Loucy (cell line): ENCODE measurements at regions not wholly inside any gene's neighbourhood (a gene's known extent, or its start where the extent isn't known, plus 50 kb on each side); places are given as distances from the start of the nearest gene placed in this dataset.
"Not testable (repeated sequence)": the region's sequence is repeated elsewhere in the genome, so short reads cannot be mapped to it uniquely, and the experiment has no call there.

Experiments used
- H2AFZ ChIP-seq: fragments of 200-600 bp; sonication (generic); 2 replicates; pipeline ENCODE4 v1.6.0; 2016; ENCODE audit warnings: antibody characterized with exemption, mild to moderate bottlenecking, low read length, moderate library complexity
- H3F3A ChIP-seq: fragments of 200-600 bp; 2 replicates; pipeline ENCODE4 v1.6.0; 2016; ENCODE audit warnings: antibody characterized with exemption, low read depth, mild to moderate bottlenecking
- H3K27me3 ChIP-seq: fragments of 200-600 bp; sonication (generic); 2 replicates; pipeline ENCODE4 v1.6.1; 2014; ENCODE audit warnings: low read length, mild to moderate bottlenecking; ENCODE audit not compliant: insufficient read depth, poor library complexity, severe bottlenecking
- H3K36me3 ChIP-seq: fragments of 200-600 bp; sonication (generic); 2 replicates; pipeline ENCODE4 v1.6.1; 2016; ENCODE audit warnings: low read length; ENCODE audit not compliant: insufficient read depth
- H3K4me1 ChIP-seq: fragments of 200-600 bp; sonication (generic); 2 replicates; pipeline ENCODE4 v1.5.1; 2014; ENCODE audit warnings: low read length, mild to moderate bottlenecking; ENCODE audit not compliant: insufficient read depth, poor library complexity, severe bottlenecking
- H3K4me2 ChIP-seq: fragments of 200-600 bp; sonication (generic); 2 replicates; pipeline ENCODE4 v1.6.0; 2014; ENCODE audit warnings: antibody characterized with exemption, low read length, low read depth, mild to moderate bottlenecking; ENCODE audit not compliant: poor library complexity, severe bottlenecking
- H3K4me3 ChIP-seq: fragments of 200-600 bp; sonication (generic); 2 replicates; pipeline ENCODE4 v1.5.1; 2014; ENCODE audit warnings: low read length, mild to moderate bottlenecking, mixed read lengths; ENCODE audit not compliant: poor library complexity, severe bottlenecking
- H3K79me2 ChIP-seq: fragments of 200-600 bp; sonication (generic); 2 replicates; pipeline ENCODE4 v1.6.1; 2014; ENCODE audit warnings: low read length; ENCODE audit not compliant: insufficient read depth
- H3K9ac ChIP-seq: fragments of 200-600 bp; sonication (generic); 2 replicates; pipeline ENCODE4 v1.6.0; 2014; ENCODE audit warnings: mild to moderate bottlenecking, low read depth, low read length, moderate library complexity; ENCODE audit not compliant: poor library complexity, severe bottlenecking
- H3K9me2 ChIP-seq: fragments of 200-600 bp; sonication (generic); replicated peaks from 2 replicates; pipeline ENCODE4 v1.6.1; 2016; ENCODE audit warnings: low read depth, low read length, mixed read lengths
- H3K9me3 ChIP-seq: fragments of 200-600 bp; sonication (generic); 2 replicates; pipeline ENCODE4 v1.6.1; 2014; ENCODE audit warnings: mild to moderate bottlenecking, antibody characterized with exemption, low read length, low read depth; ENCODE audit not compliant: insufficient read depth
- H4K20me1 ChIP-seq: fragments of 200-600 bp; sonication (generic); 2 replicates; pipeline ENCODE4 v1.6.0; 2014; ENCODE audit warnings: antibody characterized with exemption, low read length, mild to moderate bottlenecking; ENCODE audit not compliant: insufficient read depth, poor library complexity, severe bottlenecking
- CTCF ChIP-seq: fragments of 200-600 bp; sonication (generic); conservative IDR thresholded peaks from 2 replicates; pipeline ENCODE4 v1.5.1; 2014; ENCODE audit warnings: mild to moderate bottlenecking, antibody characterized with exemption, low read length
- EZH2phosphoT487 ChIP-seq: fragments of 200-600 bp; IDR thresholded peaks from 2 replicates; pipeline ENCODE4 v1.6.1; 2018; ENCODE audit warnings: antibody characterized with exemption, mild to moderate bottlenecking, moderate library complexity, borderline replicate concordance

GRCh38 chr7:106562711-106563366 is 98.1 kb downstream of the CCDC71L start:
- H3K9me2 ChIP-seq = no peaks in the 10 kb centered on the region
- H3K4me1 ChIP-seq = no peaks in the 10 kb centered on the region
- H3K9ac ChIP-seq = no peak overlapping the region
- TF ChIP-seq CTCF (no peak), EZH2phosphoT487 (no peak)
- H3F3A ChIP-seq = no peaks in the 10 kb centered on the region
- H4K20me1 ChIP-seq = no peaks in the 10 kb centered on the region
- no peaks in the 10 kb centered on the region for H3K27me3 ChIP-seq
- H2AFZ ChIP-seq = no peak overlapping the region
- no peaks in the 10 kb centered on the region for H3K79me2 ChIP-seq
- no peaks in the 10 kb centered on the region for H3K9me3 ChIP-seq
- no peaks in the 10 kb centered on the region for H3K36me3 ChIP-seq
- H3K4me3 ChIP-seq = no peak overlapping the region
- no peak overlapping the region for H3K4me2 ChIP-seq

- no peak overlapping the region for H3K4me2 ChIP-seq
- no peaks in the 10 kb centered on the region for H3K27me3 ChIP-seq
- TF ChIP-seq EZH2phosphoT487 = no peak
- H3K4me1 ChIP-seq = no peaks in the 10 kb centered on the region
- H3K79me2 ChIP-seq = no peaks in the 10 kb centered on the region
- H3K9me3 ChIP-seq = no peaks in the 10 kb centered on the region
- no peak overlapping the region for H3K4me3 ChIP-seq
- H2AFZ ChIP-seq = no peak overlapping the region
- no peaks in the 10 kb centered on the region for H3K36me3 ChIP-seq
- H3K9me2 ChIP-seq = no peaks in the 10 kb centered on the region
- no peaks in the 10 kb centered on the region for H4K20me1 ChIP-seq
- H3F3A ChIP-seq = no peaks in the 10 kb centered on the region
- no peak overlapping the region for H3K9ac ChIP-seq
Measured at GRCh38 chr7:106561666-106562411, 99.1 kb downstream of the CCDC71L start.

- Histone ChIP-seq H3K4me1 (no peaks in the 10 kb centered on the region), H3K79me2 (no peaks in the 10 kb centered on the region), H3K9ac (no peak overlapping the region), H3K9me3 (no peaks in the 10 kb centered on the region), H3K4me2 (no peak overlapping the region), H2AFZ (no peak overlapping the region), H4K20me1 (no peaks in the 10 kb centered on the region), H3K36me3 (no peaks in the 10 kb centered on the region), H3K27me3 (no peaks in the 10 kb centered on the region), H3F3A (no peaks in the 10 kb centered on the region), H3K9me2 (no peaks in the 10 kb centered on the region), H3K4me3 (no peak overlapping the region)
- TF ChIP-seq EZH2phosphoT487 = no peak
- no peak for TF ChIP-seq CTCF
Measured at GRCh38 chr7:106561151-106561550, 99.8 kb downstream of the CCDC71L start.

- Histone ChIP-seq H3K27me3 (no peaks in the 10 kb centered on the region), H3K36me3 (no peaks in the 10 kb centered on the region), H3K79me2 (no peaks in the 10 kb centered on the region), H3F3A (no peaks in the 10 kb centered on the region), H2AFZ (peak overlapping the region; percentile 49; the same call in 1 of the 2 replicates), H4K20me1 (no peaks in the 10 kb centered on the region), H3K9me3 (no peaks in the 10 kb centered on the region), H3K4me3 (no peak overlapping the region), H3K9ac (no peak overlapping the region), H3K9me2 (no peaks in the 10 kb centered on the region), H3K4me2 (no peak overlapping the region), H3K4me1 (no peaks in the 10 kb centered on the region)
- TF ChIP-seq CTCF (no peak), EZH2phosphoT487 (no peak)
Measured at GRCh38 chr7:106560482-106560881, 100.5 kb downstream of the CCDC71L start.

GRCh38 chr7:106556244-106556643 is 104.7 kb downstream of the CCDC71L start:
- H3K79me2 ChIP-seq, H3K4me2 ChIP-seq, H3K27me3 ChIP-seq, H3K4me1 ChIP-seq, H3K36me3 ChIP-seq, H3K9me2 ChIP-seq, H3K9ac ChIP-seq, H2AFZ ChIP-seq, H3K9me3 ChIP-seq, H3F3A ChIP-seq, H3K4me3 ChIP-seq, H4K20me1 ChIP-seq: not testable (repeated sequence)
